Erythroblast (primary cell): ENCODE measurements at regions not wholly inside any gene's neighbourhood (a gene's known extent, or its start where the extent isn't known, plus 50 kb on each side); places are given as distances from the start of the nearest gene placed in this dataset.

Experiments used
- GATA1 ChIP-seq: IDR thresholded peaks from 2 replicates; pipeline ENCODE4 v1.6.1; 2011; ENCODE audit warnings: low read depth, mild to moderate bottlenecking, control low read depth, low read length, moderate library complexity
- POLR2A ChIP-seq: IDR thresholded peaks from 2 replicates; pipeline ENCODE4 v1.6.1; 2011; ENCODE audit warnings: mild to moderate bottlenecking, low read length

DNA sequence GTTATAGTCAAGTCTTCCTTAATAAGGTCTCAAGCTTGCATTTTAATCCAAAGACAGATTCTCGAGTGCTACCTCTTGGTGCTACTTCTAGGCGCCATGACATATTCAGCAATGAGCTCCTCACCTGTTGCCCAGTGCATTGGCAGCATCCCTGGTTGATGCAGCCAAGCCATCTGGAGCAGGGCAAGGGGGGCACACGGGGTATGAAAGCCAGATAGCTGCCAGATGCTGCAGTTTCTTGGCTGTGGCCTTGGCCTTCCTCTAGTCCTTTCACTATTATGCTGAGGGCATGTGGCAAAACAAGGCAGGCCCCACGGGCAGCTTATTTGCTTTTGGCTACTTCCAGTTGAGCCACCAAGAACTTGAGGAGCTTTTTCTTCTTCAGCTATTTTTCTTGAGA is 168.6 kb upstream of the PGRMC2 start:
- TF ChIP-seq POLR2A (no peak), GATA1 (no peak)
